OCI-LY7 (cell line): ENCODE measurements at regions not wholly inside any gene's neighbourhood (a gene's known extent, or its start where the extent isn't known, plus 50 kb on each side); places are given as distances from the start of the nearest gene placed in this dataset.

Experiments used
- CTCF ChIP-seq: fragments of 200-600 bp; sonication (generic); conservative IDR thresholded peaks from 2 replicates; pipeline ENCODE4 v1.5.1; 2014; ENCODE audit warnings: mild to moderate bottlenecking, antibody characterized with exemption, low read length, moderate library complexity, mixed read lengths
- EZH2phosphoT487 ChIP-seq: fragments of 200-600 bp; sonication (generic); IDR thresholded peaks from 2 replicates; pipeline ENCODE4 v1.6.1; 2018; ENCODE audit warnings: low read depth, borderline replicate concordance, mild to moderate bottlenecking, mixed run types, antibody characterized with exemption, low read length, moderate library complexity, mixed read lengths

GRCh38 chr10:111435871-111436270 is 359.0 kb downstream of the ADRA2A start:
- TF ChIP-seq CTCF = no peak
- TF ChIP-seq EZH2phosphoT487 = no peak
